Keratinocyte (primary cell): ENCODE measurements at regions not wholly inside any gene's neighbourhood (a gene's known extent, or its start where the extent isn't known, plus 50 kb on each side); places are given as distances from the start of the nearest gene placed in this dataset.

Experiments
- CTCF ChIP-seq, 3 experiments: IDR thresholded peaks in 1 of 3; conservative IDR thresholded peaks in 1 of 3; optimal IDR thresholded peaks in 1 of 3; 2 replicates in 2 of 3; 3 replicates in 1 of 3; pipeline versions ENCODE3 to v1.5.1; 2011; ENCODE audit warnings: low read length in 3 of 3, mild to moderate bottlenecking in 3 of 3, moderate library complexity in 2 of 3, control low read depth in 1 of 3, inconsistent platforms in 1 of 3; ENCODE audit not compliant: insufficient read depth in 2 of 3; ENCODE audit errors: extremely low read depth in 1 of 3
- EZH2 ChIP-seq: IDR thresholded peaks from one replicate; pipeline ENCODE4 v1.6.1; 2012; ENCODE audit warnings: inconsistent platforms, mild to moderate bottlenecking, low read length, moderate library complexity

GRCh38 chr15:79593119-79593869 is 161.2 kb downstream of the MINAR1 start:
- TF ChIP-seq CTCF (optimal IDR thresholded peaks at IDR 0.05 in 1 of 3, IDR thresholded peaks at IDR 0.05 in 1 of 3, conservative IDR thresholded peaks at IDR 0.05 in 1 of 3; ENCODE audit: extremely low read depth in 1 of 3, insufficient read depth in 2 of 3, low read length in 3 of 3) (peak; percentile 6 to 37 (median 15)), EZH2 (no peak)
